Colonic mucosa (tissue), 4 donors: ENCODE measurements at regions not wholly inside any gene's neighbourhood (a gene's known extent, or its start where the extent isn't known, plus 50 kb on each side); places are given as distances from the start of the nearest gene placed in this dataset.

Experiments used
- DNase-seq: peaks from one replicate; pipeline ENCODE4 v3.0.0-alpha.2; 2020
- H3K27ac ChIP-seq: fragments of 200-600 bp; one replicate; pipeline ENCODE4 v1.8.0; 2021
- H3K27me3 ChIP-seq: fragments of 200-600 bp; one replicate; pipeline ENCODE4 v1.8.0; 2021
- H3K36me3 ChIP-seq: fragments of 200-600 bp; one replicate; pipeline ENCODE4 v1.8.0; 2021
- H3K4me1 ChIP-seq: fragments of 200-600 bp; one replicate; pipeline ENCODE4 v1.8.0; 2021; ENCODE audit warnings: mild to moderate bottlenecking
- H3K4me3 ChIP-seq: fragments of 200-600 bp; one replicate; pipeline ENCODE4 v1.8.0; 2021
- H3K9ac ChIP-seq, 2 donors: one replicate each; pipeline ENCODE4 v1.7.0; 2013; ENCODE audit warnings: control low read depth in 2 of 2, low read depth in 2 of 2, low read length in 2 of 2
- H3K9me3 ChIP-seq: fragments of 200-600 bp; one replicate; pipeline ENCODE4 v1.8.0; 2021
- intact Hi-C: fragments of 100-400 bp; cut with DNase I; formaldehyde crosslinking; loops from one replicate; pipeline ENCODE4 v1.14.1; 2022
- TF ChIP-seq, protein P1 (sequence below): fragments of 200-600 bp; IDR thresholded peaks from one replicate; pipeline ENCODE4 v1.8.0; 2022; ENCODE audit warnings: antibody characterized with exemption, mild to moderate bottlenecking
- donor health status: healthy.
- donor health status: DM: no; HTN: no; CAD: no.
- donor health status: DM: no; HTN: no; CAD: no.

DNA sequence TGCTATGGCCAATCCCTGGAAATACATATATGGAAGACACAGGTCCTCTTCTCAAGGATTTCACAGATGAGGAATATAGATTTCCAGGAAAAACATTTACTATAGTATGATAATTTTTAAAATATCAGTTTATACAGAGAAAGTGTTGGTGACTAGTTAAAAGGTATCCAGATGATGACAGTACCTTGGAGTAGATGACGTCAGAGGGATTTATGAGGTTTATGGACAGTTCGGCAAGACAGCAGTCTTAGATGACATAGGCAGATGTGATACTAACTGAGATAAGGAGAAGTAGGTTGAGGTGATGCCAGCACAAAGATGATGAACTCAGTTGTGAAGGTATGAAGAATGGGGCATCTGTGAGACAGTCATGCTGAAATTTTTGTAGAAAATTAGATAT is 750.3 kb downstream of the PRELID2 start:
- Histone ChIP-seq H3K4me1 (no peaks in the 10 kb centered on the region), H3K9me3 (no peaks in the 10 kb centered on the region), H3K4me3 (no peak overlapping the region), H3K36me3 (no peaks in the 10 kb centered on the region), H3K27ac (no peak overlapping the region), H3K9ac (no peak overlapping the region), H3K27me3 (no peaks in the 10 kb centered on the region)
- no peak for DNase-seq
- TF ChIP-seq, protein P1, sequence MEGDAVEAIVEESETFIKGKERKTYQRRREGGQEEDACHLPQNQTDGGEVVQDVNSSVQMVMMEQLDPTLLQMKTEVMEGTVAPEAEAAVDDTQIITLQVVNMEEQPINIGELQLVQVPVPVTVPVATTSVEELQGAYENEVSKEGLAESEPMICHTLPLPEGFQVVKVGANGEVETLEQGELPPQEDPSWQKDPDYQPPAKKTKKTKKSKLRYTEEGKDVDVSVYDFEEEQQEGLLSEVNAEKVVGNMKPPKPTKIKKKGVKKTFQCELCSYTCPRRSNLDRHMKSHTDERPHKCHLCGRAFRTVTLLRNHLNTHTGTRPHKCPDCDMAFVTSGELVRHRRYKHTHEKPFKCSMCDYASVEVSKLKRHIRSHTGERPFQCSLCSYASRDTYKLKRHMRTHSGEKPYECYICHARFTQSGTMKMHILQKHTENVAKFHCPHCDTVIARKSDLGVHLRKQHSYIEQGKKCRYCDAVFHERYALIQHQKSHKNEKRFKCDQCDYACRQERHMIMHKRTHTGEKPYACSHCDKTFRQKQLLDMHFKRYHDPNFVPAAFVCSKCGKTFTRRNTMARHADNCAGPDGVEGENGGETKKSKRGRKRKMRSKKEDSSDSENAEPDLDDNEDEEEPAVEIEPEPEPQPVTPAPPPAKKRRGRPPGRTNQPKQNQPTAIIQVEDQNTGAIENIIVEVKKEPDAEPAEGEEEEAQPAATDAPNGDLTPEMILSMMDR = no peak
- intact Hi-C loops = no loop called here

GRCh38 chr5:145077028-145077427 is 758.1 kb downstream of the PRELID2 start:
- no peak overlapping the region for H3K9ac ChIP-seq
- no peaks in the 10 kb centered on the region for H3K4me1 ChIP-seq
- intact Hi-C loops = no loop called here
- no peaks in the 10 kb centered on the region for H3K27me3 ChIP-seq
- TF ChIP-seq, protein P1 = no peak
- H3K4me3 ChIP-seq = no peak overlapping the region
- H3K9me3 ChIP-seq = no peaks in the 10 kb centered on the region
- DNase-seq = no peak
- no peaks in the 10 kb centered on the region for H3K36me3 ChIP-seq
- H3K27ac ChIP-seq = no peak overlapping the region

DNA sequence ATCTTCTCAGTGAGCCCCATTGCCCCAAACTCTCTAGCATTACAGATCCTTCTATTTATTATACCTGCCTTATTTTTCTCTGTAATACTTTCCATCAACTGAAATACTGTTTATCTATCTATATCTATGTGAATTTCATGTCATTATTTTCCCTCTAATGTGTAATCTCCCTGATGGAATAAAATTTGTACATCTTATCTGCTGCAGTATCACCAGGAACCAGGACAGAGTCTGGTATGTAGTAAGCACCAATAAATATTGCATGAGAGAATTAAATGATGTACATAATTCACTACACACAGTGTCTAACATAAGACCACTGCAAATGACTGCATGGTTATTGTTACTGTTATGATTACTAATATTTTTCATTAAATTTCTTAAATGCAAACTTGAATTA is 759.1 kb downstream of the PRELID2 start:
- H3K9ac ChIP-seq = no peak overlapping the region
- no peaks in the 10 kb centered on the region for H3K4me1 ChIP-seq
- no peak overlapping the region for H3K27ac ChIP-seq
- H3K27me3 ChIP-seq = no peaks in the 10 kb centered on the region
- no peak overlapping the region for H3K4me3 ChIP-seq
- intact Hi-C loops = no loop called here
- DNase-seq = no peak
- H3K36me3 ChIP-seq = no peaks in the 10 kb centered on the region
- TF ChIP-seq, protein P1 = no peak
- no peaks in the 10 kb centered on the region for H3K9me3 ChIP-seq

GRCh38 chr5:145072889-145073288 is 762.3 kb downstream of the PRELID2 start:
- Histone ChIP-seq H3K36me3 (no peaks in the 10 kb centered on the region), H3K4me3 (no peak overlapping the region), H3K27ac (no peak overlapping the region), H3K4me1 (no peaks in the 10 kb centered on the region), H3K9me3 (no peaks in the 10 kb centered on the region), H3K9ac (no peak overlapping the region), H3K27me3 (no peaks in the 10 kb centered on the region)
- TF ChIP-seq, protein P1 = no peak
- intact Hi-C loops = no loop called here
- DNase-seq = no peak

- Histone ChIP-seq H3K4me3 (no peak overlapping the region), H3K36me3 (no peaks in the 10 kb centered on the region), H3K27ac (no peak overlapping the region), H3K27me3 (no peaks in the 10 kb centered on the region), H3K9me3 (no peaks in the 10 kb centered on the region), H3K9ac (no peak overlapping the region), H3K4me1 (no peaks in the 10 kb centered on the region)
- no peak for DNase-seq
- intact Hi-C loops = no loop called here
- TF ChIP-seq, protein P1 = no peak
These were observed 766.4 kb downstream of the PRELID2 start for GRCh38 chr5:145068721-145069120.
